ENCODE measurements at regions not wholly inside any gene's neighbourhood (a gene's known extent, or its start where the extent isn't known, plus 50 kb on each side); places are given as distances from the start of the nearest gene placed in this dataset.

GRCh38 chr6:121885399-121886152 is 450.1 kb downstream of the GJA1 start (continued):
- TF ChIP-seq ARID3A (IDR thresholded peaks at IDR 0.05; ENCODE audit: low read depth, low read length) = peak; percentile 80
- no peak for TF ChIP-seq CHD2 (IDR thresholded peaks at IDR 0.05; ENCODE audit: low read depth, low read length)
- TF ChIP-seq SPEN (CRISPR knock-in tag; IDR thresholded peaks at IDR 0.05; ENCODE audit: low read depth) = no peak
- TF ChIP-seq ZBTB20 (CRISPR knock-in tag; IDR thresholded peaks at IDR 0.05; ENCODE audit: borderline replicate concordance, low read depth) = peak; percentile 100
- no peak for TF ChIP-seq ZSCAN25 (CRISPR knock-in tag; IDR thresholded peaks at IDR 0.05)
- no peak for TF ChIP-seq JUNB (CRISPR knock-in tag; IDR thresholded peaks at IDR 0.05; ENCODE audit: borderline replicate concordance)
- TF ChIP-seq KLF11 (CRISPR knock-in tag; IDR thresholded peaks at IDR 0.05) = no peak
- 0 out of 4 replicates have a peak, but pooled peaks of 1 of the 2 experiments have one; percentile 12 for TF ChIP-seq ATF4 (CRISPR knock-in tag; IDR thresholded peaks at IDR 0.05)
- no peak for TF ChIP-seq REST (IDR thresholded peaks at IDR 0.05; ENCODE audit: borderline replicate concordance in 1 of 2, low read depth in 1 of 2, low read length in 2 of 2)
- TF ChIP-seq TRIM24 (CRISPR knock-in tag; IDR thresholded peaks at IDR 0.05) = no peak
- TF ChIP-seq ZNF776 (CRISPR knock-in tag; IDR thresholded peaks at IDR 0.05) = no peak
- TF ChIP-seq ZNF180 (CRISPR knock-in tag; IDR thresholded peaks at IDR 0.05; ENCODE audit: borderline replicate concordance, low read depth) = no peak
- no peak for TF ChIP-seq ZNF577 (CRISPR knock-in tag; IDR thresholded peaks at IDR 0.05; ENCODE audit: borderline replicate concordance, low read depth)
- TF ChIP-seq BORCS8-MEF2B (CRISPR knock-in tag; IDR thresholded peaks at IDR 0.05) = no peak
- 0 out of 2 replicates have a peak, but pooled peaks have one; percentile 56 for TF ChIP-seq ZMYM4 (CRISPR knock-in tag; IDR thresholded peaks at IDR 0.05)
- no peak for TF ChIP-seq JARID2 (CRISPR knock-in tag; IDR thresholded peaks at IDR 0.05; ENCODE audit: insufficient replicate concordance)
- no peak for TF ChIP-seq RBAK (CRISPR knock-in tag; IDR thresholded peaks at IDR 0.05)
- TF ChIP-seq ZNF567 (CRISPR knock-in tag; IDR thresholded peaks at IDR 0.05; ENCODE audit: borderline replicate concordance) = no peak
- peak; percentile 61 for TF ChIP-seq POGK (CRISPR knock-in tag; conservative IDR thresholded peaks at IDR 0.05)
